ENCODE measurements at regions not wholly inside any gene's neighbourhood (a gene's known extent, or its start where the extent isn't known, plus 50 kb on each side); places are given as distances from the start of the nearest gene placed in this dataset.
"Not testable (repeated sequence)": the region's sequence is repeated elsewhere in the genome, so short reads cannot be mapped to it uniquely, and the experiment has no call there.

DNA sequence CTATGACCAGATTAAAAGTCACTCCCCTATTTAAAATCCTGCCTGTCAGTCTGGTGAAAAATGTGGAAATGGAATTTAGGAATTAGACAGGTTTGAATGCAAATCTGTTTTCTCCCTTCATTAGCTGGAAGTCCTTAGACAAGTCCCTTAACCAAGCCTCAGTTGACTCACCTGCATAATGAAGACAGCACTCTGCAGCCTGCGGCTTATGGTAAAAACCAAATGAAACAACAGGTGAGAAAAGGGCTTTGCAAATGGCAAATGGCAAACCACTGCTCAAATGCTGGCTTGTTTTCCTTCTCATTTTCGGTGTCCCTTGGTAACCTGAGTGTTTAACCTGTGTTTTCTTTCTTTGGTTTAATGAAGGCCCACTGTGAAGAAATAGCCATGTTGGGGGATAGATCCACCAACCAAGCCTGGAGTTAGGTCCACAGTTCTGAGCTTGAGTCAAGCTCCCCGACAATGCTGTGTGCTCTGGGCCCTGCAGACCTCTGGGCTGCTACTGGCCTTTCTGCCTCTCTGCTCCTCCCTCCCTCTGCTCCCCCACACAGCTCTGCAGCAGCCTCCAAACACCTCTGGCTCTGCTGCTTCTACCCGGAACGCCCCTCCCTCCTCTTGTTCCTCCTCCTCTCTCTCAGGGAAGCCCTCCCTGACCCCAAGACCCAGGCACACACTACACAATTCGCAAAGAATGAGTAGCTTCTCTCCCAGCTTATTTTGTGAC is 641.8 kb downstream of the MATN1 start:
- DNase-seq (ENCODE audit: low read depth, low spot score) (no peak), FAIRE-seq (no peak)
- H3K4me3 ChIP-seq (ENCODE audit: control insufficient read depth in 2 of 3, extremely low read depth in 1 of 3, insufficient read depth in 2 of 3, low read depth in 1 of 3, low read length in 3 of 3): no peak overlapping the region
- H3K9me1 ChIP-seq (ENCODE audit: control insufficient read depth, extremely low read depth, insufficient read depth, low read length): no peaks in the 10 kb centered on the region
- H3K27me3 ChIP-seq (ENCODE audit: control insufficient read depth, extremely low read depth, insufficient read depth, low read length): no peaks in the 10 kb centered on the region
- no peak overlapping the region for H3K9ac ChIP-seq (ENCODE audit: control insufficient read depth, extremely low read depth, insufficient read depth, low read length)
- no peaks in the 10 kb centered on the region for H4K20me1 ChIP-seq (ENCODE audit: control insufficient read depth, extremely low read depth, insufficient read depth, low read length)
- peaks cover 12% of the 10 kb centered on the region for H3K4me1 ChIP-seq (ENCODE audit: control insufficient read depth, extremely low read depth, insufficient read depth, low read length)
- no peak overlapping the region for H2AFZ ChIP-seq (ENCODE audit: control insufficient read depth, low read length)
- no peak for TF ChIP-seq EZH2 (IDR thresholded peaks at IDR 0.05; ENCODE audit: low read length)
- TF ChIP-seq, protein P1, sequence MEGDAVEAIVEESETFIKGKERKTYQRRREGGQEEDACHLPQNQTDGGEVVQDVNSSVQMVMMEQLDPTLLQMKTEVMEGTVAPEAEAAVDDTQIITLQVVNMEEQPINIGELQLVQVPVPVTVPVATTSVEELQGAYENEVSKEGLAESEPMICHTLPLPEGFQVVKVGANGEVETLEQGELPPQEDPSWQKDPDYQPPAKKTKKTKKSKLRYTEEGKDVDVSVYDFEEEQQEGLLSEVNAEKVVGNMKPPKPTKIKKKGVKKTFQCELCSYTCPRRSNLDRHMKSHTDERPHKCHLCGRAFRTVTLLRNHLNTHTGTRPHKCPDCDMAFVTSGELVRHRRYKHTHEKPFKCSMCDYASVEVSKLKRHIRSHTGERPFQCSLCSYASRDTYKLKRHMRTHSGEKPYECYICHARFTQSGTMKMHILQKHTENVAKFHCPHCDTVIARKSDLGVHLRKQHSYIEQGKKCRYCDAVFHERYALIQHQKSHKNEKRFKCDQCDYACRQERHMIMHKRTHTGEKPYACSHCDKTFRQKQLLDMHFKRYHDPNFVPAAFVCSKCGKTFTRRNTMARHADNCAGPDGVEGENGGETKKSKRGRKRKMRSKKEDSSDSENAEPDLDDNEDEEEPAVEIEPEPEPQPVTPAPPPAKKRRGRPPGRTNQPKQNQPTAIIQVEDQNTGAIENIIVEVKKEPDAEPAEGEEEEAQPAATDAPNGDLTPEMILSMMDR (optimal IDR thresholded peaks at IDR 0.05 in 1 of 3, IDR thresholded peaks at IDR 0.05 in 1 of 3, conservative IDR thresholded peaks at IDR 0.05 in 1 of 3; ENCODE audit: extremely low read depth in 1 of 3, insufficient read depth in 2 of 3, low read length in 3 of 3): no peak
- no peaks in the 10 kb centered on the region for H3K36me3 ChIP-seq (ENCODE audit: control insufficient read depth in 2 of 2, extremely low read depth in 1 of 2, insufficient read depth in 2 of 2, low read length in 2 of 2)
- no peak overlapping the region for H3K4me2 ChIP-seq (ENCODE audit: control insufficient read depth, extremely low read depth, insufficient read depth, low read depth, low read length)
- H3K9me3 ChIP-seq (ENCODE audit: control insufficient read depth, low read depth, low read length): no peaks in the 10 kb centered on the region
- no peaks in the 10 kb centered on the region for H3K79me2 ChIP-seq (ENCODE audit: control insufficient read depth, insufficient read depth, low read length)
- H3K27ac ChIP-seq (ENCODE audit: control insufficient read depth, insufficient read depth, low read length): no peak overlapping the region
- dilution Hi-C loops (cut with MboI; ENCODE audit: extremely low pct_ligation_motif_present, low sequenced_read_pairs): no loop called here

DNA sequence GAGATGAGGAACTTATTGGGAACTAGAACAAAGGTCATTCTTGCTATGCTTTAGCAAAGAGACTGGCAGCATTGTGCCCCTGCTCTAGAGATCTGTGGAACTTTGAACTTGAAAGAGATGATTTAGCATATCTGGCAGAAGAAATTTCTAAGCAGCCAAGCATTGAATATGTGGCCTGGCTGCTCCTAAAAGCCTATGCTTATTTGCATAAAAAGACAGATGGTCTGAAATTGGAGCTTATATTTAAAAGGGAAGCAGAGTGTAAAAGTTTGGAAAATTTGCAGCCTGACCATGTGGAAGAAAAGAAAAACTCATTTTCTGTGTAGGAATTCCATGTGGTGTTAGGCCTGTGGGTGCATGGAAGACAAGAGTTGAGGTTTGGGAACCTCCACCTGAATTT is 647.5 kb downstream of the MATN1 start:
- DNase-seq (ENCODE audit: low read depth, low spot score); H2AFZ ChIP-seq (ENCODE audit: control insufficient read depth, low read length); H3K79me2 ChIP-seq (ENCODE audit: control insufficient read depth, insufficient read depth, low read length); H4K20me1 ChIP-seq (ENCODE audit: control insufficient read depth, extremely low read depth, insufficient read depth, low read length); H3K27me3 ChIP-seq (ENCODE audit: control insufficient read depth, extremely low read depth, insufficient read depth, low read length); H3K4me2 ChIP-seq (ENCODE audit: control insufficient read depth, extremely low read depth, insufficient read depth, low read depth, low read length); H3K4me3 ChIP-seq (ENCODE audit: control insufficient read depth in 2 of 3, extremely low read depth in 1 of 3, insufficient read depth in 2 of 3, low read depth in 1 of 3, low read length in 3 of 3); FAIRE-seq; H3K36me3 ChIP-seq (ENCODE audit: control insufficient read depth in 2 of 2, extremely low read depth in 1 of 2, insufficient read depth in 2 of 2, low read length in 2 of 2); H3K9me1 ChIP-seq (ENCODE audit: control insufficient read depth, extremely low read depth, insufficient read depth, low read length); H3K4me1 ChIP-seq (ENCODE audit: control insufficient read depth, extremely low read depth, insufficient read depth, low read length); H3K27ac ChIP-seq (ENCODE audit: control insufficient read depth, insufficient read depth, low read length); H3K9me3 ChIP-seq (ENCODE audit: control insufficient read depth, low read depth, low read length); H3K9ac ChIP-seq (ENCODE audit: control insufficient read depth, extremely low read depth, insufficient read depth, low read length); dilution Hi-C loops (cut with MboI; ENCODE audit: extremely low pct_ligation_motif_present, low sequenced_read_pairs): not testable (repeated sequence)

Measured in keratinocyte (primary cell).